Thoracic aorta (tissue), 2 donors: ENCODE measurements at regions not wholly inside any gene's neighbourhood (a gene's known extent, or its start where the extent isn't known, plus 50 kb on each side); places are given as distances from the start of the nearest gene placed in this dataset.

Experiments used
- ATAC-seq: fragments of 150-250 bp; one replicate; pipeline ENCODE4 v1.8.0; 2017; ENCODE audit warnings: low read depth; ENCODE audit not compliant: insufficient number of reproducible peaks, low FRiP score
- DNase-seq: peaks from one replicate; pipeline ENCODE4 v3.0.0-alpha.2; 2020; ENCODE audit warnings: low spot score
- H3K27ac ChIP-seq, 2 donors: fragments of 200-600 bp; sonication (generic); 1 replicate in 1 of 2; 2 replicates in 1 of 2; pipeline ENCODE4 v1.5.1; 2016; ENCODE audit warnings: mild to moderate bottlenecking in 2 of 2, moderate library complexity in 2 of 2
- H3K27me3 ChIP-seq: fragments of 200-600 bp; sonication (generic); replicated peaks from 2 replicates; pipeline ENCODE4 v1.6.0; 2016; ENCODE audit warnings: mild to moderate bottlenecking; ENCODE audit not compliant: insufficient read depth
- H3K36me3 ChIP-seq: fragments of 200-600 bp; sonication (generic); one replicate; pipeline ENCODE4 v1.5.1; 2016
- H3K4me1 ChIP-seq, 2 donors: fragments of 200-600 bp; sonication (generic); 1 replicate in 1 of 2; 2 replicates in 1 of 2; pipeline versions ENCODE4 v1.5.1 to v1.6.0; 2016; ENCODE audit warnings: low read depth in 2 of 2, mild to moderate bottlenecking in 1 of 2; ENCODE audit not compliant: control insufficient read depth in 1 of 2
- H3K4me3 ChIP-seq: fragments of 200-600 bp; sonication (generic); 2 replicates; pipeline ENCODE4 v1.5.1; 2016; ENCODE audit warnings: mild to moderate bottlenecking
- H3K9me3 ChIP-seq: fragments of 200-600 bp; sonication (generic); 2 replicates; pipeline ENCODE4 v1.5.1; 2016
- TF ChIP-seq, protein P1 (sequence below): fragments of 200-600 bp; sonication (generic); IDR thresholded peaks from one replicate; pipeline ENCODE4 v1.5.1; 2019; ENCODE audit warnings: antibody characterized with exemption

DNA sequence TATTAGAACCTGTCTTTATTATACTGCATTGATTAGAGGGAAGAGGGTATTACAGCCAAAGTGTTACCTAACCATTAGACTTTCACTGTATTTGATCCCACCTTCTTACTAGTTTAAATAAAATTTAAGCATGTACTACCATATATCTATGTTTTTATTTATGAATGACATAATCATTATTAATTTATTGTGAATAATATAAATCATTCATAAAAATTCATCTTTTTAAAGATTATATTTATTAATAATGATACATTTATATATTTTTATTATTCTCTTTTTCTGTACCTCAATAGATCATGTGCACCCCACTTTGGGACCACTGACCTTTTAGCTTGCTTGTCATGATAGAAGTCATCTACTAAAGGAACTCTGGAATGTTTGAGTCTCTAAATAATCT lies 223.5 kb upstream of the MARCKS start:
- no peaks in the 10 kb centered on the region for H3K36me3 ChIP-seq
- TF ChIP-seq, protein P1, sequence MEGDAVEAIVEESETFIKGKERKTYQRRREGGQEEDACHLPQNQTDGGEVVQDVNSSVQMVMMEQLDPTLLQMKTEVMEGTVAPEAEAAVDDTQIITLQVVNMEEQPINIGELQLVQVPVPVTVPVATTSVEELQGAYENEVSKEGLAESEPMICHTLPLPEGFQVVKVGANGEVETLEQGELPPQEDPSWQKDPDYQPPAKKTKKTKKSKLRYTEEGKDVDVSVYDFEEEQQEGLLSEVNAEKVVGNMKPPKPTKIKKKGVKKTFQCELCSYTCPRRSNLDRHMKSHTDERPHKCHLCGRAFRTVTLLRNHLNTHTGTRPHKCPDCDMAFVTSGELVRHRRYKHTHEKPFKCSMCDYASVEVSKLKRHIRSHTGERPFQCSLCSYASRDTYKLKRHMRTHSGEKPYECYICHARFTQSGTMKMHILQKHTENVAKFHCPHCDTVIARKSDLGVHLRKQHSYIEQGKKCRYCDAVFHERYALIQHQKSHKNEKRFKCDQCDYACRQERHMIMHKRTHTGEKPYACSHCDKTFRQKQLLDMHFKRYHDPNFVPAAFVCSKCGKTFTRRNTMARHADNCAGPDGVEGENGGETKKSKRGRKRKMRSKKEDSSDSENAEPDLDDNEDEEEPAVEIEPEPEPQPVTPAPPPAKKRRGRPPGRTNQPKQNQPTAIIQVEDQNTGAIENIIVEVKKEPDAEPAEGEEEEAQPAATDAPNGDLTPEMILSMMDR: no peak
- no peak overlapping the region for H3K27ac ChIP-seq
- no peak overlapping the region for H3K4me3 ChIP-seq
- no peaks in the 10 kb centered on the region for H3K9me3 ChIP-seq
- H3K27me3 ChIP-seq: no peaks in the 10 kb centered on the region
- DNase-seq: no peak
- no peak for ATAC-seq
- peaks cover 24 to 43% of the 10 kb centered on the region in 2 donors for H3K4me1 ChIP-seq

DNA sequence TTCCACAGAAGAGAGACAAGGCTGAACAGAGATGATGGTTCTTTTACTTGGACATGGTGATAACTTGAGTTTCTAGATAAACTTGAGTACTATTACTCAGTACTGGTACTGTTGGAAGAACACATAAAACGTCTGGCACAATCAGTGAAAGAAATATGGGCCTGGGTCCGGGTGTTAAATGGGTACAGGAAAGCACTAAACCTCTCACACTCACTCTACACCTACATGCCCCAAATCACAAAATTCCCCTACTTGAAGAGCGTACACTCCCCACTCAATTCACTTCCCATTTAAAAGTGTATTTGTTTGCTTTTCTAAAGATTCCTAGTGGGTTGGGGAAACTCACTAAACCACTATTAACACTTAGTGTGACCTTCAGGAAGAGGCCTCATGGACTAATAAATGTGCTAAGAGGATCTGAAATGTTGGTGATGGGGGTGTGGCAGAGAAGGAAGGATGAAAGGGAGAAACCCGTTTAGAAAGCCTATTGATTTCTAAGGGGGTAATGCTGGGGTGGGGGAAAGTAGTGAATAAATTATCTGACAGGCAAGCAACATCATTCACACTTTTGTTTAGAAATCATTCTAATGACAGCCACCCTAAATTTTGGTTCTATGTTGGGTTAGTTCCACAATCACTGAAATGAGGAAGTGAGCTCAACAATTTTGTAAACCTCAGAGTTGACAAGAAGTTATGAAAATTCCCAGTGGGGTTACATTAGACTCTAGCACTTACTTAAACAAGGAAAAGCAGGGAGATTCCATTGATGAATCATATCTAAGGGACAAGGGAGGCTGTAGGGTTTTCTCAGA lies 222.6 kb upstream of the MARCKS start:
- H3K9me3 ChIP-seq: no peaks in the 10 kb centered on the region
- no peak overlapping the region for H3K27ac ChIP-seq
- DNase-seq (no peak), ATAC-seq (no peak)
- no peaks in the 10 kb centered on the region for H3K27me3 ChIP-seq
- no peak overlapping the region for H3K4me3 ChIP-seq
- no peaks in the 10 kb centered on the region for H3K36me3 ChIP-seq
- TF ChIP-seq, protein P1: no peak
- peaks cover 24 to 37% of the 10 kb centered on the region in 2 donors for H3K4me1 ChIP-seq

DNA sequence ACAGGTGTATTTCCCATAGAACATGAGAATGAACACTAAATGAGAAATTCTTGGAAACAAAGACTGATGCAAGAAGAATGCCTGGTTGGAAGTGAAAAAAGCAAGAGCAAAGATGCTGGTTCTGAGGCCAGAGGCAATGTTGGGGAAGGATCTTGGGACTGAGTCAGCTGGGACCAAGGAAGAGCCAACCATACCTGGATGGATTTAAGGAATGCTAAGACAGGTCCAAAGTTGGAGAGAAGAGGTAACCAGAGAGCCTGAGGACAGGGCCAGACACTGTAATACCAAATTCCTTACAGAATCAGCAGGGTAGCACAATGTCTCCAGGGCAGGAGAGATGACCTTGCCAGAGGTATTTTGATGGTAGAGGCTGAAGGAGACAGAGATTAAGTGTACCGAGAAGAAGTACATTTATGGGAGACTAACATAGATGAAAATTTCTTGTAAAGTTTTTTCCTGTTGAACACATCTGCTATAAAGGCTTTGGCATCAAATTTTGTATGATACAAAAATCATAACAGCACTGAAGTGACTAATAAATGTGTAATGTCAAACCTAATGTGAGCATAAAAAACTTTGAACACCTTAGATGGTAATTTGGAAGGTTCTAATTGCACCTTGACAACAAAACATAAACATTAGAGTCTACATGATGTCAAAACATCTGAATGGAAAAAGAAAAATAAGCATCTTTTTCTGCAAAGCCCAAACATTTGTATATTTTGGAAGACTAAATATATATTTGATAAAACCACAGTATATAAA lies 221.7 kb upstream of the MARCKS start:
- Histone ChIP-seq H3K36me3 (no peaks in the 10 kb centered on the region), H3K4me3 (no peak overlapping the region), H3K27ac (no peak overlapping the region), H3K4me1 (peaks cover 19 to 31% of the 10 kb centered on the region in 2 donors), H3K27me3 (no peaks in the 10 kb centered on the region), H3K9me3 (no peaks in the 10 kb centered on the region)
- ATAC-seq (no peak), DNase-seq (no peak)
- TF ChIP-seq, protein P1: no peak

DNA sequence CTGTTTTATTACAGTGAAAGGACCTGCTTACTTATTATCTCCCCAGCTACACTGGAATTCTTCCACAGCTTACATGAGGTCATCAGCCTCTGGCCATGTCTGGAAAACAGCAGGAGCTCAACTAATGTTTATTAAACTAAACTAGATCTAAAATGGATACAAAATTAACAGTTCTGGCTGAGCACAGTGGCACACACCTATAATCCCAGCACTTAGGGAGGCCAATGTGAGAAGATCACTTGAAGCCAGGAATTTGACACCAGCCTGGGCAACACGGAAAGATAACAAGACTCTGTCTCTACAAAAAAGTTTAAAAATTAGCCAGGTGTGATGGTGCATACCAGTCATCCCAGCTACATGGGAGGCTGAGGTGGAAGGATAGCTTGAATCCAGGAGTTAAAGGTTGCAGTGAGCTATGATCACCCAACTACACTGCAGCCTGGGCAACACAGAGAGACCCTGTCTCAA lies 220.8 kb upstream of the MARCKS start:
- Histone ChIP-seq H3K4me1 (peaks cover 14 to 21% of the 10 kb centered on the region in 2 donors), H3K27ac (no peak overlapping the region), H3K4me3 (no peak overlapping the region), H3K36me3 (no peaks in the 10 kb centered on the region), H3K9me3 (no peaks in the 10 kb centered on the region), H3K27me3 (no peaks in the 10 kb centered on the region)
- TF ChIP-seq, protein P1: no peak
- no peak for DNase-seq
- no peak for ATAC-seq

DNA sequence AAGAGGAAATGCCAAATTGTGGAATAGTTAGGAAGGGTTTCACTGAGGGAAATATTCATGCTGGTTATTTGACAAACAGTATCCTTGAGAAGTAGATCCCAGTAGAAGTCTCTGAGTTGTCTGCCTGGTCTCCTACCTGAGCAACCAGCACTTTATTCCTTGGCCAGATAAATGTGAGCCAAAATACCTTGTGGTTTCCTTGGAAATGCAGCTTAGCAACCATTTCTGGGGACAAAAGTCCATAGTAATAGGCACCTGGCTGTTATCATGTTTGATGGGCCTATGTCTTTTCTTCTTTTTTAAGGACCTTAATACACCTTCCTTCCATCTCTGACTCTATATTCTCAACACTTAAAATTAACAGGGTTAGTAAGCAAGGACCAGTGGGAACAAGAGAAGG lies 217.1 kb upstream of the MARCKS start:
- H3K9me3 ChIP-seq: no peaks in the 10 kb centered on the region
- DNase-seq (no peak), ATAC-seq (no peak)
- no peaks in the 10 kb centered on the region for H3K36me3 ChIP-seq
- H3K4me1 ChIP-seq: peaks cover 3 to 6% of the 10 kb centered on the region in 2 donors
- no peak overlapping the region for H3K4me3 ChIP-seq
- H3K27me3 ChIP-seq: no peaks in the 10 kb centered on the region
- H3K27ac ChIP-seq: no peak overlapping the region
- TF ChIP-seq, protein P1: no peak
